ENCODE measurements at regions not wholly inside any gene's neighbourhood (a gene's known extent, or its start where the extent isn't known, plus 50 kb on each side); places are given as distances from the start of the nearest gene placed in this dataset.

- H3K9me3 ChIP-seq, result no peaks in the 10 kb centered on the region
- TF ChIP-seq CHD2 (IDR thresholded peaks at IDR 0.05; ENCODE audit: low read length, partially characterized antibody) (no peak), MYC (IDR thresholded peaks at IDR 0.05; ENCODE audit: borderline replicate concordance, low read length) (no peak), USF2 (IDR thresholded peaks at IDR 0.05) (no peak), E2F6 (IDR thresholded peaks at IDR 0.05; ENCODE audit: borderline replicate concordance, low read depth) (no peak)
- H3K4me3 ChIP-seq, result no peak overlapping the region
- no peak overlapping the region for H3K27ac ChIP-seq
- ChIA-PET CTCF (interaction anchor here (0.7 kb wide), 1 partner anchor 79 kb away, joined by 3 read pairs; no protein-coding TSS in a partner anchor), POLR2A (no interaction called here)
- DNase-seq (ENCODE audit: low read depth in 1 of 2, low spot score in 1 of 2) (no peak), FAIRE-seq (no peak), ATAC-seq (no peak)
- H3K4me2 ChIP-seq, result no peak overlapping the region
- no peaks in the 10 kb centered on the region for H3K4me1 ChIP-seq
These were observed 163.6 kb upstream of the ISX start for GRCh38 chr22:34902335-34902734.

- no peak for TF ChIP-seq FOSL2 (IDR thresholded peaks at IDR 0.05)
- no peak for TF ChIP-seq FOSL2 (CRISPR knock-in tag; IDR thresholded peaks at IDR 0.05)
- no peak for TF ChIP-seq JUN (IDR thresholded peaks at IDR 0.05)
- TF ChIP-seq EHMT2 (IDR thresholded peaks at IDR 0.05; ENCODE audit: low read depth), result no peak
- TF ChIP-seq CBX2 (IDR thresholded peaks at IDR 0.05; ENCODE audit: borderline replicate concordance, low read depth), result no peak
- TF ChIP-seq BHLHE40 (IDR thresholded peaks at IDR 0.05; ENCODE audit: low read depth, low read length), result no peak
- TF ChIP-seq NR3C1 (IDR thresholded peaks at IDR 0.05), result no peak
- no peak for TF ChIP-seq FOXS1 (CRISPR knock-in tag; IDR thresholded peaks at IDR 0.05)
- no peak for TF ChIP-seq PHF8 (IDR thresholded peaks at IDR 0.05; ENCODE audit: borderline replicate concordance, low read depth)
- no peak for TF ChIP-seq TFCP2L1 (CRISPR knock-in tag; IDR thresholded peaks at IDR 0.05)
- ATAC-seq, result no peak
- Histone ChIP-seq H3K9me3 (no peaks in the 10 kb centered on the region), H3K4me1 (no peaks in the 10 kb centered on the region), H3K27ac (no peak overlapping the region), H3K4me3 (no peak overlapping the region), H3K4me2 (no peak overlapping the region)
- no peak for FAIRE-seq
- WGBS (ENCODE audit: missing lambda C conversion rate), result 11% methylated on average over 4 of the region's 4 CpGs
- POLR2A ChIA-PET, result no interaction called here
- CTCF ChIA-PET, result no interaction called here
- no peak for DNase-seq (ENCODE audit: low read depth in 1 of 2, low spot score in 1 of 2)
These were observed 162.5 kb upstream of the ISX start for GRCh38 chr22:34903416-34903815.

GRCh38 chr22:34904486-34904885 lies 161.5 kb upstream of the ISX start:
- Histone ChIP-seq H3K27ac (no peak overlapping the region), H3K4me1 (no peaks in the 10 kb centered on the region), H3K4me2 (no peak overlapping the region), H3K4me3 (no peak overlapping the region), H3K9me3 (no peaks in the 10 kb centered on the region)
- no peak for DNase-seq (ENCODE audit: low read depth in 1 of 2, low spot score in 1 of 2)
- no peak for ATAC-seq
- ChIA-PET POLR2A (no interaction called here), CTCF (no interaction called here)
- 0% methylated on average over 1 of the region's 1 CpG for WGBS (ENCODE audit: missing lambda C conversion rate)
- FAIRE-seq, result no peak
- TF ChIP-seq KDM5A (IDR thresholded peaks at IDR 0.05), result no peak
- no peak for TF ChIP-seq HOXA7 (CRISPR knock-in tag; IDR thresholded peaks at IDR 0.05)
- no peak for TF ChIP-seq KDM1A (IDR thresholded peaks at IDR 0.05; ENCODE audit: low read depth)
- no peak for TF ChIP-seq CBX8 (IDR thresholded peaks at IDR 0.05)
- TF ChIP-seq FOSL2 (IDR thresholded peaks at IDR 0.05), result no peak
- TF ChIP-seq FOSL2 (CRISPR knock-in tag; IDR thresholded peaks at IDR 0.05), result no peak
- TF ChIP-seq HMGXB4 (CRISPR knock-in tag; IDR thresholded peaks at IDR 0.05; ENCODE audit: borderline replicate concordance), result no peak
- TF ChIP-seq BCL3 (IDR thresholded peaks at IDR 0.05), result no peak
- no peak for TF ChIP-seq RNF2 (IDR thresholded peaks at IDR 0.05; ENCODE audit: borderline replicate concordance, low read depth)
- TF ChIP-seq MAZ (IDR thresholded peaks at IDR 0.05; ENCODE audit: borderline replicate concordance, low read depth, low read length), result no peak
- no peak for TF ChIP-seq NR3C1 (IDR thresholded peaks at IDR 0.05)
- no peak for TF ChIP-seq REST (IDR thresholded peaks at IDR 0.05)
- TF ChIP-seq USF2 (IDR thresholded peaks at IDR 0.05), result no peak
- no peak for TF ChIP-seq CBX2 (IDR thresholded peaks at IDR 0.05; ENCODE audit: borderline replicate concordance, low read depth)
- no peak for TF ChIP-seq MAFK (IDR thresholded peaks at IDR 0.05; ENCODE audit: partially characterized antibody)
- TF ChIP-seq PHF8 (IDR thresholded peaks at IDR 0.05; ENCODE audit: borderline replicate concordance, low read depth), result no peak
